GM19467 (cell line): ENCODE measurements at regions not wholly inside any gene's neighbourhood (a gene's known extent, or its start where the extent isn't known, plus 50 kb on each side); places are given as distances from the start of the nearest gene placed in this dataset.
A peak's percentile ranks its signal among the peaks of the same experiment; 100 is the strongest.

ENCODE experiments used
- ATAC-seq: cut with Tn5 transposase; IDR thresholded peaks from one replicate; pipeline ENCODE4 v1.9.1; 2021; ENCODE audit warnings: mild to moderate bottlenecking, moderate library complexity; ENCODE audit not compliant: unreplicated experiment

DNA sequence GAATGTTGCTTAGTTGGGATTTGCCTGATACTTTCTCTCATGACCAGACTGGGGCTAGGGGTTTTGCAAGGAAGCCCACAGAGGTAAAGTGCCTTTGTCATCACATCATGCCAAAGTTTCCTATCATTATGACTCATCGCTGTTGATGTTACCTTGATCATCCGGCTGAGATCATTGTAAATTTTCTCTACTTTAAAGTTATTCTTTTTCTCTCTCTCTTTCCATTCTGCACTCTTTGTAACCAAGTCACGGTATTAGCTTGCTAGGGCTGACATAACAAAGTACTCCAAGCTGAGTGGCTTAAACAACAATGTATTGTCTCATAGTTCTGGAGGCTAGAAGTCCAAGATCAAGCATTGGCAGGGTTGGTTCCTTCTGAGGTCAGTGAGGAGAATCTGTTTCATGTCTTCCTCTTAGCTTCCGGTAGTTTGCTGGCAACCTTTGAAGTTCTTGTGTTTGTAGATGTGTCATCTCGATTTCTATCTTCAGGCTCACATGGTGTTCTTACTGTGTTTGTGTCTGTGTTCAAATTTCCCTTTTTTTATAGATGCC is 113.0 kb downstream of the DTHD1 start:
- ATAC-seq: peak; percentile 48

DNA sequence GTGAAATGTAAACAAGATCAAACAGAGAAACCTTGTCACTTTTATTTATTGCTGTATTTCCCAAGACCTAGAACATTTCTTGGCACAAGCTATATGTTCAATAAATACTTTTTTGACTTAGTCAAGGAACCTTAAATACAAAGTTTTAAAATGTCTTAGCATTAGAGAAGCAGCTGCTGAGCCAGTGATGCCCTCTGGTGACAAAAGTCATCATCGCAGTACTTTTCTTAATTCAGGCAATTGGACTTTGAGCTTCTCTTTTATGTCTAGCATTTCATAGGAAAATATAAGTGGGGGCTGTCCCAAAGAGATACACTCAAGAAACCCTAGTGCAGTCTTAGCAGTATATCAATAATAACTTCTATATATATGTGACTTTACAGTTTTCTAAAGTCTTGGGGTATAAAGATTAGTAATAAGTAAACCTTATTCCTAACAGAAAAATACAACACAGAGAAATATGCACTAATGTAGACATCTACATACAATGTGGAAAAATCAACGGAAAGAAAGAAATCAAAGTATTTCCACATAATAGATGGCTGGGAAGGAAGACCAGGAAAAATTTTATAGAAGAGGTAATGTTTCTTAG is 118.4 kb downstream of the DTHD1 start:
- no peak for ATAC-seq

DNA sequence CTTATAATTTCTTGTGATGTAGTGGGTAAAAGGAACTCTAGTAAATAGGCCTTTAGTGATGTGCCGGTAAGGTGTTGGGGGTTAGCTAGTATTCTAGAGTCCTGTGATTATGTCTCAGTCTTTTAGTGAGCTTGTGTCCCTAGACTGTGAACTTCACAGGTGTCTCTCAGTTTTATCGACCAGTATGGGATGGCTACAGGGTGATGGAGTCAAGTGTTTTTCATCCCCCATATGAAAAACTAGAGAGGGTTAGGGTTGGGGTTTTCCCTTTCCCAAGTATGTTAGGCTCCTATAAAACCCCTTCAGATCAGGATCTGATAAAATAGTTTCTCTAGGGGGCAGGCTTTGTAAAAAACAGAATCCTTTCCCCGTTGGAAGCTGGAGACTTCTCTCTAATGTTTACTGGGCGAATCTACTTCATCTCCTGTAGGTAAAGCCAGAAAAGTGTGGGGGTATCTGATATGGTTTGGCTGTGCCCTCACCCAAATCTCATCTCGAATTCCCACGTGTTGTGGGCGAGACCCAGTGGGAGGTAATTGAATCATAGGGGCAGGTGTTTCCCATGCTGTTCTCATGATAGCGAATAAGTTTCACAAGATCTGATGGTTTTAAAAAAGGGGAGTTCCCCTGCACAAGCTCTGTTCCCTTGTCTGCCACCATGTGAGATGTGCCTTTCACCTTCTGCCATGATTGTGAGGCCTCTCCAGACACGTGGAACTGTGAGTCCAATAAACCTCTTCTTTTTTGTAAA is 120.8 kb downstream of the DTHD1 start:
- no peak for ATAC-seq

DNA sequence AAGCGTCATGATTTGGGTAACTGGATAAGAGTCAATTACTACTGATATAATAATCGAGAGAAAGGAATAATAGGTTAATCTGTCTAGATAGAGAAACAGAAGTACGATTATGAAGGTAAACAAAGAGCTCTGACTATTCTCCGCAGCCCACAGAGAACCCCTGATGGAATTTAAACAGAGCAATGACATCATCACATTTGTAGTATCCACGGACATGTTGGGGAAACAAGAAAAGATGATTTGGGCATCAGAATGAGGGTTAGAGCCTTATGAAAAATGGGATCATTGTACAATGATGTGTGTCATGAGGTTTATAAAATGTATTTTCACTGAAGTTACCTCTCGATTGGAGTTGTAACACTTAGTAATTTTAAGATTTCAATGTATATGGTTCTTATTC is 129.9 kb downstream of the DTHD1 start:
- ATAC-seq: no peak

DNA sequence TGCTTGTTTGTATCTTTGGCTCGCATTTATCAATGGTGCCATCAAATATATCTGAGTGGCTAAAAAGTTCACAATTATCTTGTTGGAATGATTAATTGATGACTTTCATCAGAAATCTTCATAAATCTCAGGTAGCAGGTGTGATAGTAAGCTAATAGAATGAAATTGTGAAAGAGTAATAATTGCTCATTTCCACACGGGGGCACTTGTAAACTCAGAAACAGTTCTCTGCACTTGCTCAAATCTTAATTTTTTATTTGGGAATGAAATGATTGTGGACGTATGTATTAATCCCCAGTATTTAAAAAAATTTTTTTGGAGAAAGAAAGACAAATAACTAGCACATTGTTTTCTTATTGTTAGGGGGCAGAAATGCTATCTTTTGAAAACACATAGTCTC is 132.8 kb downstream of the DTHD1 start:
- no peak for ATAC-seq

DNA sequence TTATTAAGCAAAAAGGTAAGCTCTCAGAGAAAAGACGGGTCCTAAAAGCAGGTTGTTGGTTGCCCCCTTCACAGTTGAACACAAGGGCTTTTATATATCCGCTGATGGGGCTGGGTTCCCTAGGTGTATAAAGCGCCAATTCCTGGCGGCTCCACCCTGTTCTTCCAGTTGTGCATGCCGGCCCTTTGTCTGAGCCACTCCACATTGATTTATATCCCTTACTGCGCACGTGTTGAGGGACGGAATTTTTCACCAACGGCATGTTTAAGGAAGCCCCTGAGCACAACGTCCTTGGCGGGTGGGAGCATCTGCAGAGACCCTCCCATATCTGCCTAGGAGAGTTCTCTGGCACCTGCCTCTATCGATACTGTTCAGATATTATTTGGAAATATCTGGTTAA is 135.7 kb downstream of the DTHD1 start:
- no peak for ATAC-seq

DNA sequence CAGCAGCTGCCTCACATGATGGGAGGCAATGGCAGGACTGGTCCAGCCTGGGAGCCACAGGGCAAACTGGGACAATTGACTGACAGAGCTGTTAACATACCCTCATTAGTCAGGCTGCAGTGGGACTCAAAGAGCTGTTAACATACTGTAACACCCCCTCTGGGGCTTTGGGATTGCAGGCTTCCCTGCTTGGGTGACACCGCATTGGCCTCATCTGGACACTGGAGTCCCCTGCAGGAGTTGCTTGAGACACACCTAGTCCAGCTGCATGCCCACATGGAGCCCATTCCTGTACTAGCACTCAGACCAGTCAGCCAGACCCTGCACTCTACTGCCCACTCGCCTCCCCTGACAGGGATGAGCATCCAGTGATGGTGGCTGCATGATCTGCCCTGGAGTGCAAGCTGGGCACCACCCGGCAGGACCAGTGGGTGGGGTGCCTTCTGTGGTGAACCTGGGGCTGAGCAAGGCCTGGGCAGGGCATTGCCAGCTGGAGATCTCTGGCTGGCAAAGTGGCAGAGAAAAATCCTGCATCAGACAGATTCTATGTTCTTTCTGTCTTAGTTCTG is 138.8 kb downstream of the DTHD1 start:
- no peak for ATAC-seq

DNA sequence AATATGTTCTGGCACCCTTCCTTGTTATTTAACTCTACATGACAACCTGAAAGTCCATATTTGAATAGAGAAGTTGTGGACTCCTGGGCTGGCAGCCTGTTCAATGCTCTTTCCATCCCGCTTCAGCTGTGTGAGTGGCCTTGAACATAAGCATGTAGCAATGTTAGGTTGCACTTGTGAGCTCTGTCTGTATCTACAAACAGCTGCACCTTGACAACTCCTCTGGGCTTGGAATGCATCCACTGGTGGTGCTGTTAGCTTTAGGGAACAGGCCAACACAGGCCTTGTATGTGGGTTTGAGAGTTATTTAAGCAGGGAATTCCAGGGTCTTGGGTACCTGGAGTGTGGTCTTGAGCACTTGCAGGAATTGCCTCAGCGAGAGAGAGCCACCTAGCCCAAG is 141.2 kb downstream of the DTHD1 start:
- ATAC-seq: no peak

DNA sequence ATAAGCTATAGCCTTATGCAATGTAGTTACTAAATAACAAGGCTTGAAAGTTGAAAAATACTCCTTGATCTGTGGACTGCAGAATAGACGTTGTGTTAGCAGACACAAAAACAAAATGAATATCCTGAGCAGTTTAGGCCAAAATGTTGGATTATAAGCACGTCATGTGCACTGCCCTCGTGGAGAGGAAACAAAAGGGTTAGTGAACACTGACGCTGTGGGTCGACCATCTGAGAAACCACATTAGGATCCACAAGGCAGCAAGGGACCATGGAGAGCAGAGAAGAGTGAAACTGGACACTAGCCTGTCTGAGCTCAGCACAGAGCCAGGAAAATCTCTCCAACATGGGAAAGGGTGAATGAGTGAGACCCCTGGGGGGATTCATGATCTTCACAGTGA is 145.3 kb downstream of the DTHD1 start:
- ATAC-seq: no peak

DNA sequence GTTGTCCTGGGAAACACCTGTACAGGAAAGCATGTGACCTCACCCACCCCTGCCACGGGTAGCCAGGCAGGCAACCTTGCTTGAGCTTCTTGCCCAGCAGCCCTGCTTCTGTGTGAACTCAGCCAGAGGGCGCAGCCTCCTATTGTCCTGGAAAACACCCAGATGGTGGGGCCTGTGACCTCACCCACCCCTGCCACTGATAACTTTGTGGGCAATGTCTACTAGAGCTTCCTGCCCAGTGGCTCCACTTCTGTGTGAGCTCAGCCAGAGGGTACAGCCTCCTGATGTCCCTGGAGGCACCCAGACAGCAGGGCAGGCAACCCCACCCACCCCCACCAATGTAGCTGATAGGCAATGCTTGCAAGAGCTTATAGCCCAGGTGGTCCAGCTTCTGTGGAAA is 146.3 kb downstream of the DTHD1 start:
- ATAC-seq: no peak

DNA sequence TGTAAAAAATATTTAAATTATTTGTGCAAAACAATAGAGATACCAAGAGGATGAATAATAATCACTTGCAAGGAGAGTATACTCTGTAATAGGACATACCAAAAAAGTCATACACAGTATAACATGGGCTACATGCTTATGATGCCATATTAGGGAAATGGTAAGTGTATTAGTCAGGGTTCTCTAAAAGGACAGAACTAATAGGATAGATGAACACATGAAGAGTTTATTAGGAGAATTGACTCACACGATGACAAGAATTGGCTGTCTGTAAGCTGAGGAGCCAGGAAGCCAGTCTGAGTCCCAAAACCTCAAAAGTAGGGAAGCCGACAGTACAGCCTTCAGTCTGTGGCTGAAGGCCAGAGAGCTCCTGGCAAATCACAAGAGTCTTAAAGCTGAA is 151.2 kb downstream of the DTHD1 start:
- ATAC-seq: no peak

DNA sequence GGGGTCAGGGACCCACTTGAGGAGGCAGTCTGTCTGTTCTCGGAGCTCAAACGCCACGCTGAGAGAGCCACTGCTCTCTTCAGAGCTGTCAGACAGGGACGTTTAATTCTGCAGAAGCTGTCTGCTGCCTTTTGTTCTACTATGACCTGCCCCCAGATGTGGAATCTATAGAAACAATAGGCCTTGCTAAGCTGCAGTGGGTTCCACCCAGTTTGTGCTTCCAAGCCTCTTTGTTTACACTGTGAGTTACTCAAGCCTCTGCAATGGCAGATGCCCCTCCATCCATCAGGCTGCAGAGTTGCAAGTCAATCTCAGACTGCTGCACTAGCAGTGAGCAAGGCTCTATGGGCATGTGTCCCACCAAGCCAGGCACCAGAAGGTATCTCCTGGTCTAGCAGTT is 158.1 kb downstream of the DTHD1 start:
- no peak for ATAC-seq

DNA sequence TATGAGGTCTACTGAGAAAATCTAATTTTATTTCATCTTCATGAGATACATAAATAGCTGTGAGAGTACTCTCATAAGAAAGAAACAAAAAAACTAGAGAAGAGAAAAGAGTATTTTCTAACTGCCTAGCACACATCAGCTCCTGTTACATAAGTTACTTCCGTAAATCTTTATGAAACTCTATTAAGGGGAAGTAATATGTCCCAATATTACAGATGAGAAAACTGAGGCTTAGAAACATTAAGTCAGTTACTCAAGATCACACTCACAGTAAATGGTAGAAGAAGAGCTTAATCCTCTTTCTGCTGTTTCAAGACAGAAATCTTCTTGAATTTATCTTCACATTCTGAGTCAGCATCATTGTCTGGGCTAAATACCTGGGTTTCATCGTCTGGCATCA is 164.1 kb downstream of the DTHD1 start:
- no peak for ATAC-seq

DNA sequence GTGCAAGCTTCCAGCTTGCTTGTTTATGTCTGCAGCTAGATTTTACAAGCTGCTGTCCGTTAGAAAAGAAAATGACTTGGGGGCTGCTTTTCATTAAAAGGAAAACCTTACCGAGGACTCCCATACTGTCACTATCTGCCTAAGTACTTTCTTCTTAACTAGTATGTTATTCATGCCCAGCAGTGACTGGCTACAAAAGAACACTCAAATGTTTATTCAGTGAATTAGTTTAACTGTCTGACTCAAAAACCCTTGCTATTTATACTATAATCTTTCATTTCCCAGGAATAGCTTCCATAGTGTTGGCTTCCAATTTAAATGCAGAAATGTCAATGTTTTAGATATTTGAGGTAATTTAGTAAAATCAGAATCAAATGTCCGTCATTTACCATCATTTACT is 164.9 kb downstream of the DTHD1 start:
- no peak for ATAC-seq

DNA sequence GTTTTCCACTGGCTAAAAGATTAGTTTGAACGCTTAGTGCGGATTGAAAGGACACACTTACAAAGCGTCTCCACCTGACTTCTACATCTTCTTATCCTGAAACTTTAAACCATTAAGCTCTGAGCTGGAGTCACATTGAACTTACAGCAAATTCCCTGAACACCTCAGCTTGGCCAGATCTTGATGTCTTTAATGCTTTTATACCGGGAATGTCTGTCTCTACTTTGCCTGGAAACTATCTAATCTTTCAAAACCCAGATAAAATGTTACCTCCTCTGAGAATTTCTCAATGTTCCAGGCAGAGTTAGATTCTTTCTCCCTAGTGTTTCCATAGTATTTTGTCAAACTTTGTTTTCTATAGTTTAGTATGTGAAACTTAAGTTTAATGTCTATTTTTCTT is 179.9 kb downstream of the DTHD1 start:
- ATAC-seq: no peak

DNA sequence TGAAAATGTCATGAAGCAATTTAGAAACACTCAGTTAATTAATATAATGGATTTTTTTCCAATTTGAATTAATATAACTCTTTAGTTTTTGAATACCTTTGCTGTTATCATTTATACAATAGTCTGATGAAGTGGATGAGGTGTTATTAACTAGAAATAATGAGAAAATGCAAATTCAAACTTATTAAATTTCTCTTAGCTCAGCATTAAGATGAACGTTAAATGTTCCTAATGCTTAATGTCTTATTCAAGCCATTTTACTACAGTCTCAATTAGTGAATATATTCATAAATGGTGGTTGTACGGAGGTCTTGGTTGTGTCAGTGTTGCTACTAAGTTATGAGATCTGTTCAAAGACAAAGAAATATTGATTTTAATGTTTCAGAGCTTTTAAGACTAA is 186.3 kb downstream of the DTHD1 start:
- ATAC-seq: no peak

DNA sequence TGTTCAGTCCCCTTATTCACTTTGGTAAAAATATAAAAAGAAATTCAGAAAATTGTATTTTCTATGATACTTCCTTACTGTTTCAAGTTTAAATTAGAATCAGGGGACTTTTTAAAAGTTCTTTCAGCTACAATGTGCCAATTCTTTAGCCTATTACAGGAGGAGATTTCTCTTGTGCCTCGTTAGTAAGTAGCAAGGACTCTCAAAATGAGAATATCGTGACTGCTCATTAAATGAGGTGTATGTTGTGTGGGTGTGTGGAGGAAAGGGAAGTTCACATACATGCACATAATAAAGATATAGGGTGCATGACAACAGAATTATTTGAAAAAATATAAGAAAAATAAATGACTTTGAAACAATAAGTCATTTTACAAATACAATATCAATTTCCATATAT is 190.5 kb downstream of the DTHD1 start:
- ATAC-seq: no peak

DNA sequence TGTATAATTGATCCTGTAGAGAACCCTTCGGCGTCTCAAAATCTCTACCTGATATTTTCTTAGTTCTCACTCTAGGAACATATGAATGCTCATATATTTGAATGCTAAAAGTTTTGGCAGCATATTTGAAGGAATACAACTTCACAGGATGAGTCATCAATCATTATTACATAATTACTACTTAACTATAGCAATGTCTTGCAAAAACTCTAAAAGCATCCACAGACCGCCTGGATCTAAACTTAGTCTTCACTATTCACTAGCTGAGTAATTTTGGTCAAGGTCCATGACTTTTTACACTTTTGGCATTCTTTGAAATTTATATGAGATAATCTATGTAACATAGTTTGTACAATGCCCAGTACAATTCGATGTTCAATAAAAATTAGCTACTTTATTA is 194.7 kb downstream of the DTHD1 start:
- no peak for ATAC-seq

DNA sequence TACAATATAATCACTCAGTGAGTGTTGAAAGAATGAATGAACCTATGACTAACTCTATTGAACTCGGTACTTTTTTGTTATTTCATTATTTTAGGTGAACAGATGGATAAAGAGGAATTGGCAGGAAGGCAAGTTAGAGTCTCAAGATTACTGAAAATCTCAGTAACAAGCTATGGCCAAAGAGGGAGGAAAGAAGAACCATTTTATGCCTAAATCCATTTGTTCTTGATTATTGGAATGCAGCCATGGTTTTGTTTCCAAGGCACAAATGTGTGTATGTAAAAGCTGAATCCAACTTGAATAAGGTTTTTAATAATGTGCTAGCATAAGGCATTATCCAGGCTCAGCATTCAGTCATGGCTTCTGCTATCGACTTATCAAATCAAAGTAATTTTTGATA is 196.4 kb downstream of the DTHD1 start:
- ATAC-seq: no peak

DNA sequence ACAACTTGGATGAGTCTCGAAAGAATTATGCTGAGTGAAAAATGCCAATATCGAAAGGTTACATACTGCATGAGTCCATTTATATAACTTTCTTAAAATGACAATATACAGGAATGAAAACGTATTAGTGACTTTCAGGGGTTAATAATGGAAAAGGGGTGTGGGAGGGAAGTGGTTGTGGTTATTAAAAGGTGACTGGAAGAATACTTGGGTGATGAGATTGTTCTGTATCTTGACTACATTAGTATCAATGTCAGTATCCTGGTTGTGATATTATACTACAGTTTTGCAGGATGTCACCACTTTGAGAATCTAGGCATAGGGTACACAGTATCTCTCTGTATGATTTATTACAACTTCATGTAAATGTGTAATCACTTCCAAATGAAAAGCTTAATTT is 204.5 kb downstream of the DTHD1 start:
- no peak for ATAC-seq

DNA sequence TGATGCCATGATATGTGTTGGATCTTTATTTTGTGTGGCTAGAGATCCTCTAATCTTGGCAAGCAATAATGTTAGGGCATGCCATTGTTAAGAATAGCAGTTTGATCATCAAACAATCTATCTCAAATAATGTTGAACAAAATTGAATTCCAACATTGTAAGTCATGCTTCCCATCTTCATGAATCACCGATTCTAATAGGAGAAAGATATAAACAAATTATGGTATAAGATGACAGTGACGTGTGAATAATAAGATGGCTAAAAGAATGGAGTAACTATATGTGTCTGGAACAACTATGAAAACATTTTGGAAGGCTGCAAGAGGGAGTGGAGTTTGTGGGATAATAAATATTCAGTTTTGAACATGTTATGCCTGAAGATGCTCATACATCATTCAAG is 208.4 kb downstream of the DTHD1 start:
- no peak for ATAC-seq

DNA sequence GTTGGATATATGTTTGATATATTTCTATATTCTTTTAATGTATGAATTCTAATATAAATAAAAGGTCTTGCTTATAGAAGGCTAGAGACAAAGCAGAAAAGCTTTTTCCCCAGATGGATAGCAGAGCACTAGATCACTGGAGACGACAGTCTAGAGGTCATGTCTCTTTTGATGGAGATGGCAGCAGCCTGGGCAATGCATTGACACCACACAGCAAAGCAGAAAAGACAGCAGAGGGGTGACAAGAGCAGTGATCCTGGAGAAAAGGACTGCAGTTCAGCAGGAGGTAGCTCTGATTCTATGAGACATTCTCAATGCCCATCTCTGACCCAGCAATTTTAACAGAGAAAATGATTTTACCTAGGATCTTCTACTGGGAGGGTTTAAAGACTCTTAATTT is 210.6 kb downstream of the DTHD1 start:
- ATAC-seq: no peak
